HG03095 (cell line): ENCODE measurements at regions not wholly inside any gene's neighbourhood (a gene's known extent, or its start where the extent isn't known, plus 50 kb on each side); places are given as distances from the start of the nearest gene placed in this dataset.
A peak's percentile ranks its signal among the peaks of the same experiment; 100 is the strongest.

Experiments
- ATAC-seq: cut with Tn5 transposase; IDR thresholded peaks from one replicate; pipeline ENCODE4 v1.9.1; 2021; ENCODE audit warnings: moderate library complexity; ENCODE audit not compliant: unreplicated experiment

DNA sequence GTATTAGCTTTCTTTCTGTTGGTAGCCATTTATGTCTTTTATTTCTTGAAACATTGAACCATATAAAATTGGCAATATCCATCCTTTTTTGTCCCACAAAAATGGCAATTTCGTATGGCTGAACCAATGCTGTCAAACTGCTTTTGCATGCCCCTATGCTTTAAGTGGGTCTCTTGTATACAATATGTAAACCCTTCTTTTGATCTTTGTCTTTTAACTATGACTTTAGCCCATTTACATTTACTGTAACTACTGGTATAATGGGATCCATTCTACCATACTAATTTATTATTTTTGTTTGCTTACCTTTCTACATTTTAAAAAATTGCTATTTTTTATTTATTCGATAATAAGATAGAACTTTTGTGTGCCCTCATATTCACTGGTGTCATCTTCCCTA, 93.4 kb downstream of the TENT4A start:
- no peak for ATAC-seq

DNA sequence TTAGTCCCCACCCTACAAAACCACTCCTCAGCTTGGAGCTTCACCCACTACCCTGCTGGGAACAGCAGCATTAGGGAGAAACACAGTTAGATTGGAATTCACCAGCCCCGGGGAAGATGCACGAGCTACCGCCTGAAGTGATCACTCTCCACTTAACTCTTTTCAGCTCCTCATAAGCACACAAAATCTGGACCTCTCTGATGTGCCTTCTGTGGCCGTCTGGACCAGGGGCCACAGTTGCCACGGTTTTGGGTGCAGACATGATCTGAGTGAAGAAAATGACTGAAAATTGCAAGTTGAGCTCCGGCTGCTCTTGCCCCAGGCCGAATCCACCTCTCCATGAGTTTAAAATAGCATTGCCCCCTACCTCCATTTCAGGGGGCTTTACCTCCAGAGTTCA, 95.2 kb downstream of the TENT4A start:
- no peak for ATAC-seq

DNA sequence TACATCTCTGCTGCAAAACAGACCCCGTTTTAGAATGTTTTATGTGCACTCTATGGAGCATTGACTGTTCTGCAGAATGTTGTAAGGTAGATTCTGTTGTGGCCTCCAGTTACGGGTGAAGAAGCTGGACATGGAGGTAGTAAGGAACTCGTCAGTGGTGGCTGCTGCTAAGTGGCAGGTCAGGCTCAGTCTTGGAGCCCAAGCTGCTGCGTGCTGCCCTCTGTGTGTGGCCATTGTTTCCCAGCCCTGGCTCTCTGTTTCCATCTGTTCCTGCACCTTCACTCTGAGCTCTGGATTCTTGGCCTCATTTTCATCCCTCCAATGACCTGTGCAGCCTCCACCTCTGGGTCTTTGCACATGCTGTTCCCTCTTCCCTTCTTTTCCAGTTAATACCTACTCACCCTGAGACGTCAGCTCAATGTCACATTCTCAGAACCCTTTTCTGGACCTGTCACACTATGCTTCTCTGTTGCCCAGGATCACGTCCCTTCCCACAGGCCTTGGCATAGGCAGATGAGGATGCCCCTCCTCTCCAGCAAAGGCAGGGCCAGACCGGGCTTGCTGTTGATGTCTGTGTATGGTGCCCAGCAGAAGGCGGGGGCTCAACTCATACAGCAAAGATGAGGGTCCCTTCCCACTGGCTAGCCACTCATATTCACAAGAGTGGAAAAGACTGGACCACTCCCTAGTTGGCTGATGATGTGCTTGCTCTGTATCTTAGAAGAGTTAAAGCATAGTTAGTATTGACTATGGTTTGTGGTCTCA, 97.6 kb downstream of the TENT4A start:
- no peak for ATAC-seq

DNA sequence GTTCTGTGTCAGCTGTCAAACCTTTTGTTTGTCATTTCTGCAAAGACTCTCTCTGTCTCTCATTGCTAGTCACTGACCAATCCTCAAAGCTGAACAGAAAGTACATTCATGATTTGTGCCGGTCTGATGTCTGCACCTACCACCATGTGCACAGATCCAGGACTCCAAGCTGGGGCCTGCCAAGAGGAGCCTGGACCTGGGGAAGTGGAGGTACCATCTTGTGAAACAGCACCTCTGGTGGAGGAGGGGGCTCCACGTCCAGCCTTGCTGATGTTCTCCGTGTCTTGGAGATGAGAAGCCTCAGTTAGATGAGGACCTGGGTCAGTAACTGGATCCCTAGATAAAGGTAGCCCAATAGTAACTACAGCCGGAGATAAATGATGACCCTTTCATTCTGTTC, 98.9 kb downstream of the TENT4A start:
- no peak for ATAC-seq

DNA sequence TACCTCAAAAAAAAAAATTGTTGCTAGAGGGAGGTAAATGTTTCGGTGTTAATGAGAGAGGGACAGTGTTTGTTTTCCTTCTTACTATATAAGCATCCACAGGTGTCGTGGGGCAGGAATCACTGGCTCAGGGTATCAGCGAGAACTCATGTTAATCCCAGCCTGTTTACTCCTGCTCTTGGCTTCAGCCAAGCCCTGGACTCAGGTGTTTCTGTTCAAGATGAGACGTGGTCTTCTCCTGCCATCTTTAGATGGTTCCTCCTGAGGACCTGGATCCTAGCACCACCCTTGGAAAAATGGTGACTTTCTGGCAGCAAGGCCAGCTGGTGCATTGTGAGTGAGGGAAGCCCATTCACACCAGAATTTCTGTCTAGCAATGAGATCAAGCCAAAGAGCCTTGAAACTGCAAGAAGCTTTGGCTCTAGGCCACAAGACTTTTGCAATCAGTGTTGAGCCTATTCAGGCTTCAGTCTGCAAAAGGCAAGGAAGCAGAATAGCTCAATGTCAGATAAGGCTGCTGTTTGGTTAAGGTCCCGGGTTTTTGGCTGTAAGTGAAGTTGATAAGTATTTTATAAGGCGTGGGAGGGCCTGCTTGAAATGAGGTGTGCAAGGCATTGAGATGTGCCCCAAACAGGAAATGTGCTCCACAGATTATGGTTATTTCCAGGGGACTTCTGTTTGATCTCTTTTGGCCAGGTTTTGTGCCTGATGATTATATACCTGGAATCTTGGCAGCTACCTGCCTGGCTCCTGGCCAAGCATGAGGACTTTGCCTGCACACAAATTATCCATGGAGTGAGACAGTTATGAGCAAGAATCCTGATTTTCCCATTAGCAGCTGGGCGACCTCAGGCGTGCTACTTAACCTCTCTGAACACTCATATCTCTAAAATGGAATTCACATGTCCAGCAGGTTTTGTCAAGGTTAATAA, 99.8 kb downstream of the TENT4A start:
- ATAC-seq = no peak

DNA sequence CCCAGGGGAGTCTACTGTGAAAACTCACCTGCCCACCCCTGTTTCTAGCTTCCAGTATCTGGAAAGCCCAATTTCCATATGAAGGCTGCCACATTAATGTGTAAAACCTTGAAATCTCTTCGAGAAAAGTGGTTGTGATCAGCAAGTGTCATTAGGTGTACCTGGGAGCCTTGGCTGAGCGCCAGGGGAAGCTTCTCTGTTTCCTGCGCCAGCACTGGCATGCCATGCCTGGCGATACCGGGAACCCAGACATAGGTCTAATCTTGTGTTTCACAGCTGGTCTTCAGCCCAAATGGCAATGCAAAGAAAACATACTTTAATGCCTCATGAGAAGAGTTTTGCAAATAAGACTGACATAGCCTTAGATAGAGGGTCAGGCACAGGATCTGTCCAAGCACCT, 101.6 kb downstream of the TENT4A start:
- no peak for ATAC-seq

DNA sequence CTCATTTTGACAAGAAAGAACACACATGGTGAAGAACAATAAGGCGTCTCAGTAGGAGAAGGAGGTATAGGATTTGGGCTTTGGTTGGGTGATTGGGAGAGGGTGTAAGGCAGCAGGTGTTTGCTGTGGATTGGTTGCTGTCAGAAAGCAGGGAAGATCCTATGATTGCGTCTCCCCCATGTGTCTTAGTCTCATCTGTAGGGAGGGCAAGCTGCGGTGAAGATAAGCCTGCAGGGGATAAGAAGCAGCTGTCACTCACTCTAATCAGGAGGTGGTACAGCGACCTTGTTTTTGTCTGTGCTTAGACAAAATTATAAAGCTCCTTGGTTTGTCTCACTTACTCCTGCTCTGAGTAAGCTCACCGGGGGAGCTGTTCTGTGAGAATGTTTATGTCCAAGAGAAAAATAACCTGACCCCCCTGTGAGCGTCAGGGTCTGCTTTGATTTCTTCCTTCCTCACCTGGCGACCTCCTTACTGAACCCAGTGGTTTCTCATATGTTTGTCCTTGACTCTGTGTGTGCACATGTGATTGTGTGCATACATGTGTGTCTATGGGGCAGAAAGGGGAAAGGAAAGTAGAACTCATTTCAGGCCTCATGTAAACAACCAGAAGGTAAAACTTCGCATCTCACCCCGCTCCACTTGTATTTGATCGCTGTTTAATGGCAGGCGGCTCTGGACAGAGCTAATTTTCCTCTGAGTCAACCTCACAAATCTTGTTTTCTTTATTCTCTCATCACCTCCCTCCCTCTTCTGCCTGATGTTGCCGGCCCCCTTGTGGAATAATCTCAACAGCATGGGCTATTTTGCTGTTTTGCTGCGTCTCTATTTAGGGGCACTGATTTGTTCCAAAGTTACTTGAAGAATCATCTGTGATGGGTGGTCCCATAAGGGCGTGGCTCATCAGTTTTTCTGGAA, 105.6 kb downstream of the TENT4A start:
- no peak for ATAC-seq

DNA sequence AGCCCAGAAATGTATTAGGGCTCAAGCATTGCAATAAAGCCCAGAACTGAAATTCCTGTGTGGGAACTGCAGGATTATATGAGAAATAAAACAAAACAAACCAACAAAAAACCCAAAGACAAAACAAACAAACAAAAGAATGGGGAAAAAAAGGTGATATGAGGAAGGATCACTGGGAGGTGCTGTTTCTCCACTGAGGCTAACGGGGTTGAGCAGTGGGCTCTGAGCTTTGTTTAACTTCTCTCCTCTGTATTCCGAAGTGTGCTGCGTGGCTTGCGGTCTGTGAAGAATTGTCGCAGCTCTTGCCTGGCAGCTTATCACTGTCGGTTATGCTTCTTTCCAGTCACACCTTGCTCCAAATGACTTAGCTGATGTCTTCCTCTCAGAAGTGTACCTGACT, 106.3 kb downstream of the TENT4A start:
- ATAC-seq = no peak

DNA sequence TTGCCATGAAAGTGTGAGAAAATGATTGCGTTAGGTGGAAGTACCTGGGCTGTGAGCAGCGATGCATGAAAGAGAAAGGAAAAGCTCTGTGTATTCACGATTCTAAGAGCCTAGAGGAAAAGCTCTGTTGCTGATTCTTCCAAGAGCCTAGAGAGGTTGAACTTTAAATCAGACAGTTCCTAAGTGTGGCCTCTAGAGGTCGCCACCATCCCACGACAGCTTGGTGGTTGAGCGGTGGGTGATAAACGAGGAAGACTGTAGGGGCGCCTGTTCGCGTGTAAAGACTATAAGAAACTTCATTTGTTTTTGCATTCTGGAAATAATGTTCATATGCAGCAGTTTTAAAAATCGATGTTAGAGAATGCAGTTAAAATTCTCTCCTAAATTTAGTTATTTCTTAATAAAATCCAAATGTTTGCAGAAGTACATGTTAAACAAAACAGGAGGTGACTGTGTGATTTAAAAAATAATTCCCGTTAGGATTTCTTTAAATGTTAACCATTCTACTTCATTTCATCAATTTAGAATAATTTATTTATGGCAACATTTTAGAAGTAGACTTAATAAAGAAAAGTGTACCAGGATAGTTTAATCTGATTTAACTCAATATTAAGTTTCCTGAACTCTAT, 107.7 kb downstream of the TENT4A start:
- ATAC-seq = no peak

DNA sequence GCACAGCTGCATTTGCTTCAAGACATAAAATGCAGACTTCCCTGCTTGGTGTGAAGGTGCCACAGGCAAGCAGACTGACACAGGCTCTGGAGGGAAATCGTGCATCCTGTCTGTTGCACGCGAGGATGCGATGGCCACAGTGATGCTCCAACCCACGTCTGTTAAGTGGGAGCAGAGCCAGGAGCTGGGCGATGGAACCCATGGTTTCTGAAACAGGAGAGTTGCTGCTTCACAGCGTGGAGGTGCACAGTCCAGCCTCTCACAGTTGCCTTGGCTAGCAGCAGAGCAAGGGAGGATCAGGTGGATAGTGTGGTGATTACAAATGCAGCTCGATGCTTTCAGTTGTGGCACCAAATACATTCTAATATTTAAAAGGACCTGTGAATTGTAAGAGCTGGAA, 108.8 kb downstream of the TENT4A start:
- ATAC-seq = no peak

DNA sequence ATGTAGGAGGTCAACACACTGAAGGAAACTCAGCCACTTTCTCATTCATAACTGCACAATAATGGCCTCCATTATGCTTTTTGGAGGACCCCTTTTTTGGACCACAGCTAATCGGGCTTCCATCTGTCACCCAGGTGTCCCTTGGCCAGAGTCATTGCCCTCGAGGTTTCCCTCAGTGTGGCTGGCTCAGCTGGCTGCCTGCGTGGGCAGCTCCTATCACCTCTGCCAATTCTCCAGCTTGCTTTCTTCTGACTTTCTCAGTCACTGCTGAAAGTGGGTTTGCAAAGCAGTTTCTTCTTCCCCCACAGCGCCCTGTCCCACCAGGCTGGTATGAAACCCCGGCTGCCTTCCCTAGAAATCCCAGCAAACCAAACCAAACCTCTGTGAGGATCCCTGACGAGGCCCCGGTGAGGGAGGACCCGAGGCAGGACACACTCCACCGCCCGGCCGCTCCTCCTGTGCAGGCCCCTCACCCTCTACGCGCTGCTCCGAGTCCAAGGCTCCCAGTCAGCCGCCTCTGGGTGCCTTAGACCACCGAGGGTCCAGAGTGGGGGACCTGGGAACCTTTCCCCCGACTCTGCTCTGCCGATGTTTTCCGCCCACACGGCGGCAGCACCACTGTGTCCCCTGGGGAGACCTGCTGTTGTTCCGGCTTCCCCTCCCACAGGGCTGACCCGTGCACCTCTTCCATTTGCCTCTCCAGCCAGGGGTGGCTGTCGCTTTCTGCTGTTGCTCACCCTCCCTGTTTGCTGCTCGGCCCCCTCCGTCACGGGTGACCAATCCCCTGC, 109.5 kb downstream of the TENT4A start:
- ATAC-seq = no peak

DNA sequence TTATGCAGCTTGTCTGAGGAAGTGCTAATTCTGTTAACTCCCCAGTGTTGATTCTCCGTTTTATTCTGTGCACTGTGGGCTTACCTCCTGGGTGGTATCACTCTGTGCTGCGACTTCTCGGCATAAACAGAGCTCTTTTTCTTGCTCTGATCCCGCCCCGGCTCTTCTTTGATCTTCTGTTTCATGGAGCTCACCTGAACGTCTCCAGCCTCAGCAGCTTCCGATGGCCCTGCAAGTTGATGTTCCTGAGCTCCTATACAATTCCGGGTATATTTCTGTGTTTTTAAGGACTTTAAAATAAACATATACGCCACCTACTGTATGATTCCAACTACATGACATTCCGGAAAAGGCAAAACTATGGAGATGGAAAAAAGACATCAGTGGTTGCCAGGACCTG, 110.8 kb downstream of the TENT4A start:
- no peak for ATAC-seq

DNA sequence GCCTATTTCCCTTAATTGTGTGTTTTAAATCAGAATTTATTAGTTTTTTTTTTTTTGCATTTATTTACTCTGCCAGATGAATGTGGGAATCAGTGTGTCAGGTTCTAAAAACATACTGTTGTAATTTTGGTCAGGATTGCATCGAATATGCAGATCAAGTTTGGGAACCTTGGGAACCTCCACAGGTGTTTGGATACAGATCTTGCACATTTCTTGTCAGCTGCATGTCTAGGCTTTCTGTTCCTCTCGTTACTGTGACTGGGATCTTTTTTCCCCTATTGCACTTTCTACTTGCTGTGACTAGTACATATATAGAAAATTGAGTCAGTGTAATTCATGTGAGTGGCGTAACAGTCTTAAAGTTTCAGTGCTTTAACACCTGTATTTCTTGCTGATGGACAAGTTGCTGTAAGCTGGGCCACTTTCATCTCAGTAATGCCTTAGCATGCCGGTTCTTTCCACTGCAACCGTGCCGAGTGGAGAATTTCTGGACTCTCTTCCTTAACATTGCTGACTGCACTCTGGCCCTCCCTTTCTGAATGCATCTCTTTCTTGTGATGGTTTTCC, 112.5 kb downstream of the TENT4A start:
- no peak for ATAC-seq

DNA sequence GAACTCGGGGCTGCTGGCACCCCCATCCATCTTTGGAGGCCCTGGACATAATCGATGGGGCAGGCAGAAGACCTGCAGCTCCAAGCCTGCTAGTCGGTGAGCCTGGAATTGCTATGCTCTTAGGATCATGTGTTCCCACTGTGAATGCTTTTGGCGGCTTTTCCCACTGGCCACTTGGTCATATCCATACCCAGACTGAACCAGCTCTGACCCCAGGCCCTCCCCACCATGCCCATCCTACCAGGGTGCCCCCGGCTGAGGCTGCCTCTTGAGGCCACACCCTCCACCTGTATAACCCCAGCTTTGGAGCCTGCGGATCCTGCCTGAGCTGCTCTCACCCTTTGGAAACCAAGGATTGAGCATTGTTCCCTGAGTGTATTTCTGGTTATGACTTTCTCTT, 113.5 kb downstream of the TENT4A start:
- no peak for ATAC-seq

DNA sequence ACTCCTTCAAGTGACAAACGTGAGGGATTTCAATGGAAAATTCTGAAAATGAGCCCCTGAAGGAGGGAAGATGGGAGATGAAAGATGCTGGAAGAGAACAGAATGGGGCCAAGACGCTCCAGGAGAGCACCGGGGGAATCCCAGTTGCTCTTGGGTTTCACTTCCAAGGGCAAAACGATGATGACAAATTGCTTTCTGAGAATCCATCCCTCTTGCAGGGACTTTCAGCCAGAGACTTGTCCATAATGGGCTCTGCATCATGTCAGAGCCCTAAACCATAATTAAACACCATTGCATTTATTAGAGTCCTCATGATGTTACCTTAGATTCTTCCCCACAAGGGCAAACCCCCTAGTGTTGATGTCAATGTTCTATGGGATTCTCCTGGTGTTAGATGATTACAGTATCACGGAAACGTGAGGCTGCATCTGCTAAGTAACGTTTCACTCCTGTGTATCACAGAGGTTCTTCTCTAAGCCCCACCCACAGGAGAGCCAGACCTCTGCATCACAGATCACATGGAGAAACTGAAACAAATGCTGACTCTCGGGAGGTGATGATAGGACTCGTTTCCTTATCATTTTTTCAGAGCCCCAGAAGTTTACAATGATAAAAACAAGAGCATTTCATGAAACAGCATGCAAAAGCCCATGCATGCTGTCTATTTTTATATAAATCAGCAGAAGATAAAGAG, 114.4 kb downstream of the TENT4A start:
- peak; percentile 81 for ATAC-seq

DNA sequence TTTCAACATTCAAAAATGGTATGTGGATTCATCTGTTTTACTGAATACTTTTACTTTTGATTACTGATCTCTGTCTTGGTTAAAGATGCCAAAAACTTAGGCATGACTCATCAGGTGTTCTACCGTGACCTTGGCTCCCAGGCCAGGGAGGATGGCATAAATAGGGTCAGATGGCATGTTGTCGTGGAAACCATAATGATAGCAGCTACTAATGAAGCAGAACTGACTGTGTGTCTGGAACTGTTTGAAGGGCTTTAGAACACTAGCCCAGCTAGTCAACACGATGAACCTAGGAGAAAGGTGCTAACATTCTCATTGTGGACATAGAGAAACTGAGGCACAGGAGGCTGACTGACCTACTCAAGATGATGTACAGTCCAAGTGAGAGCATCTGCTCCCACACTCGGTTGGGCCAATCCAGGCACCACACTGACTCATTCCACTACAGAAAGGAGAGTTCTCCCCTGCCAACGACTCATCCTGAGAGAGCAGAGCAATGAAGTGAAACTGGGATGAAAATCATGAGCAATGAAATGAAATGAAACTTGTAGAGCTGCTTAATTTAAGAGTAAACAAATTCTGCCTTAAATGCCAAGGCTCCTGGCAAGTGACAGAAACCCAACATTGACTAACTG, 116.0 kb downstream of the TENT4A start:
- peak; percentile 60 for ATAC-seq

DNA sequence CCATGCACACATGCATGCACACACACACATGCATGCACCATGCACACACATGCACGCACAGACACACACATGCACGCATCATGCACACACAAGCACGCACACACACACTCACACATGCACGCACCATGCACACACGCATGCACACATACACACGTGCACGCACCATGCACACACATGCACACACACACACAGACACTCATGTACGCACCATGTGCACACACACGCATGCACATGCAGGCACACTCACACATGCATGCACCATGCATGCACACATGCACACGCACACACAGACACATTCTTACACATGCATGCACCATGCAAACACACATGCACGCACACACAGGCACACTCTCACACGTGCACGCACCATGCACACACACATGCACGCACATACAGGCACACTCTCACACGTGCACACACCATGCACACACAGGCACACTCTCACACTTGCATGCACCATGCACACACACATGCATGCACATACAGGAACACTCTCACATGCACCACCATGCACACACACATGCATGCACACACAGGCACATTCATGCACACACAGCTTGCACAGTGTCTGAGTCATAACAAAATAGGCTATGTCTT, 117.5 kb downstream of the TENT4A start:
- no peak for ATAC-seq
